Bronchial epithelial cell (primary cell): ENCODE measurements at regions not wholly inside any gene's neighbourhood (a gene's known extent, or its start where the extent isn't known, plus 50 kb on each side); places are given as distances from the start of the nearest gene placed in this dataset.

ENCODE experiments used
- DNase-seq: peaks from one replicate; pipeline ENCODE4 v3.0.0-alpha.2; 2010; ENCODE audit warnings: low read depth
- FAIRE-seq: peaks from 2 replicates; lab custom pipeline; 2011; peaks lifted over from hg19 to GRCh38; lab: Jason Lieb, UNC
- H3K27me3 ChIP-seq: 2 replicates; pipeline ENCODE4 v1.5.1; 2011; ENCODE audit warnings: low read length; ENCODE audit not compliant: control insufficient read depth, insufficient read depth
- H3K36me3 ChIP-seq: 2 replicates; pipeline ENCODE4 v1.5.1; 2011; ENCODE audit warnings: low read length; ENCODE audit not compliant: control insufficient read depth, insufficient read depth
- H3K4me3 ChIP-seq: 2 replicates; pipeline ENCODE4 v1.5.1; 2011; ENCODE audit warnings: mild to moderate bottlenecking, low read depth, low read length, control low read depth
- TF ChIP-seq, protein P1 (sequence below): IDR thresholded peaks from 2 replicates; pipeline ENCODE4 v1.5.1; 2011; ENCODE audit warnings: mild to moderate bottlenecking, moderate library complexity, low read length, control low read depth, inconsistent platforms; ENCODE audit not compliant: insufficient read depth, severe bottlenecking

DNA sequence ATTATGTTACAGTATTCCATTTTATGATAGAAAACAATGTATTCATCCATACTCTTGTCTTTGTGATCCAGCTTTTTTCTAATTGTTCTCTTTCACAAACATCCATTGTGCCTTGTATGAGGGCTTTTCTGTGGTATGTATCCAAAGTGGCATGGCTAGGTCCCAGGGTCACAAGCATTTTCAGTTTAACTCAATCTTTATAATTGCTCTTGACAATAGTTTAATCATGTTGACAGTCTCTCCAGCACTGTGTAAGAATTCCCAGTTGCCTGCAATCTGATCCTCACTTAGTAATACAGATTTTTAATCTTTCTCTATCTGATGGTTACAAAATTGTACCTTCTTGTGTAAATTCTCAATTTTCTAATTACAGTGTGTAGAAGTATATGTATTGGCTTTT is 533.4 kb downstream of the NEBL start:
- DNase-seq (no peak), FAIRE-seq (no peak)
- Histone ChIP-seq H3K27me3 (no peaks in the 10 kb centered on the region), H3K4me3 (no peak overlapping the region), H3K36me3 (no peaks in the 10 kb centered on the region)
- TF ChIP-seq, protein P1, sequence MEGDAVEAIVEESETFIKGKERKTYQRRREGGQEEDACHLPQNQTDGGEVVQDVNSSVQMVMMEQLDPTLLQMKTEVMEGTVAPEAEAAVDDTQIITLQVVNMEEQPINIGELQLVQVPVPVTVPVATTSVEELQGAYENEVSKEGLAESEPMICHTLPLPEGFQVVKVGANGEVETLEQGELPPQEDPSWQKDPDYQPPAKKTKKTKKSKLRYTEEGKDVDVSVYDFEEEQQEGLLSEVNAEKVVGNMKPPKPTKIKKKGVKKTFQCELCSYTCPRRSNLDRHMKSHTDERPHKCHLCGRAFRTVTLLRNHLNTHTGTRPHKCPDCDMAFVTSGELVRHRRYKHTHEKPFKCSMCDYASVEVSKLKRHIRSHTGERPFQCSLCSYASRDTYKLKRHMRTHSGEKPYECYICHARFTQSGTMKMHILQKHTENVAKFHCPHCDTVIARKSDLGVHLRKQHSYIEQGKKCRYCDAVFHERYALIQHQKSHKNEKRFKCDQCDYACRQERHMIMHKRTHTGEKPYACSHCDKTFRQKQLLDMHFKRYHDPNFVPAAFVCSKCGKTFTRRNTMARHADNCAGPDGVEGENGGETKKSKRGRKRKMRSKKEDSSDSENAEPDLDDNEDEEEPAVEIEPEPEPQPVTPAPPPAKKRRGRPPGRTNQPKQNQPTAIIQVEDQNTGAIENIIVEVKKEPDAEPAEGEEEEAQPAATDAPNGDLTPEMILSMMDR, result no peak

DNA sequence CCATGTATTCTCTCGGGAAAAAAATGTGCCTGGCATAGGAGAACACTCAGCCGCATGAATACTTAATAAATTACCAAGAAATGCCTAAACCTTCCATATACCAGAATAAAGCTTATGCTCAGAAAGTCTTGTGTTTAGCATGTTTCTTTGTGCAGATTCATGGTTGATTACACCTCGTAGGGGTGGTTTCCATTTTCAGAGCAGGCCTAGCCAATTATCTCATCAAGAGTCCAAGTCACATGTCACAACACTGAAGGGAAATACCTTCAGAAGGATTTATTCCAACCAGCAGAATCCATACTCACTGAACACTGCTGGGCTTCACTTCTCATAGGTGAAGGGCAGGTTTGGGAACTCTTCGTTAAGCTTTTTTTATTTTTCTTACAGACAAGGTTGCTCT is 539.7 kb downstream of the PLXDC2 start:
- TF ChIP-seq, protein P1, result no peak
- Histone ChIP-seq H3K4me3 (no peak overlapping the region), H3K36me3 (no peaks in the 10 kb centered on the region), H3K27me3 (no peaks in the 10 kb centered on the region)
- no peak for FAIRE-seq
- DNase-seq, result no peak

DNA sequence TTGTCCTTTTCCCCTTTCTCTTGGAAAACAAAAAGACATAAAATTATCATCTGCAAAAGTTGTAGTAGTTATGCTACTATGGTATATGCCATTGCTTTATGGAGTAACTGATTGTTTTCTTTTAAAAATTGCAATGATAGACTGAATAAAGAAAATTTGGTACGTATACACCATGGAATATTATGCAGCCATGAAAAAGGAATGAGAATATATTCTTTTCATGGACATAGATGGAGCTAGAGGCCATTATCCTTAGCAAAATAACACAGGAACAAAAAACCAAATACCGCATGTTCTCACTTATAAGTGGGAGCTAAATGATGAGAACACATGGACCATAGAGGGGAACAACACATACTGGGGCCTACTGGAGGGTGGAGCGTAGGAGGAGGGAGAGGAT is 538.8 kb downstream of the PLXDC2 start:
- Histone ChIP-seq H3K36me3 (no peaks in the 10 kb centered on the region), H3K4me3 (no peak overlapping the region), H3K27me3 (no peaks in the 10 kb centered on the region)
- DNase-seq, result no peak
- FAIRE-seq, result no peak
- TF ChIP-seq, protein P1, result no peak

DNA sequence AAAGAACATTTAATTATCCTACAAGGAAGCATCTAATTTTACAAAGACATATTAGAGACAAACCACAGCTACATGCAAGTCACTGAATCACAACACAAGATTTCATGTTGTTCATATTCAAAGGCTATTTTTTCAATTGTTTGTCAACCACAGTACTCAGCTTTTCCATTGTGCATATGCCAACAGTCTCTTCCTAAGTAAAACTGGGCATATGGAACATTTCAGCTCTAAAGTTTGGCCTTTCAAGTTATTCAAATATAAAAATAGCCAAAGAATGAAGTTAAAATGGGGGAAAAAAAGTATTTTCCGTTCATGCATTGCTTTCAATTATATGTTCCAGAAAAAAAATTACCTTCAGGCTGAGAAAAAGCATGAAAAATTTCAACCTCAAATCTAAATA is 537.9 kb downstream of the PLXDC2 start:
- no peak for DNase-seq
- H3K4me3 ChIP-seq, result no peak overlapping the region
- no peaks in the 10 kb centered on the region for H3K36me3 ChIP-seq
- TF ChIP-seq, protein P1, result no peak
- no peak for FAIRE-seq
- no peaks in the 10 kb centered on the region for H3K27me3 ChIP-seq

DNA sequence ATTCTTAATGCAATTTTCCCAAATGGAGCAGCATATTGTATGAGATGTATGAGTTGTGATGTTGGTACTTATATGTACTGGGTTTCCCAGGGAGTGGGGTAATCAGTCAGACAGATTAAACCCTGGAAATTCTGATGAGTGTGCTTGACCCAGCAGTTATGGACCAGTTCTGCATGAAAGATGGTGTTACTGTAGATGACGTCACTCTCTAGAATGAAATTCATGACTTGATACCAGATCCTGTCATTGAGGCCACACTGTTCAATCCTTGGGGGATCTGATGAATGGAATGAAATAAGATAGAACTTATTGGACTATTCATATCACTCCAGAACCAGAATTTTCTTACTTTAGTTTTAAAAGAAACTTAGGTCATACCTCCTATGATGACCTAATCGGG is 534.3 kb downstream of the PLXDC2 start:
- no peak for DNase-seq
- no peaks in the 10 kb centered on the region for H3K36me3 ChIP-seq
- no peak overlapping the region for H3K4me3 ChIP-seq
- no peak for FAIRE-seq
- no peaks in the 10 kb centered on the region for H3K27me3 ChIP-seq
- TF ChIP-seq, protein P1, result no peak

DNA sequence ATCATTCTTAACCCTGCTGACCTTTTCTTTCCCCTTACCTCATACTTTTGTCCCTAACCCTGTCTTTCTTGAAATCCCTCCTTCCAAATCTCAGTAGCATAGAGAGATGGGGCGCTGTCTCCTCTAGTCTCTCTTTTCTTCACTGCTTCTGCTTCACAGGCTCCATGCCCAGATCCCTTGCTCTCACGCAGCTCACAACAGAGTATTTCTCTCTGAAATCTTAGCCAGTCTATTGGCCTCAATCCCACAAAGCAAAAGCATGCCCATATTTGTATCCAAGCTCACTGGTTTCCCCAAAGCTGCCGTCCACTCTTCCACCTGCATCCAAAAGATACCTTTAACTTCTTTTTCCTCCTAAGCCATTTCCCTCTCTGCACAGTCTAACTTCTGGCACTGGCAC is 526.8 kb downstream of the PLXDC2 start:
- no peak for FAIRE-seq
- no peaks in the 10 kb centered on the region for H3K27me3 ChIP-seq
- no peak overlapping the region for H3K4me3 ChIP-seq
- H3K36me3 ChIP-seq, result no peaks in the 10 kb centered on the region
- TF ChIP-seq, protein P1, result no peak
- no peak for DNase-seq
